Loucy (cell line): ENCODE measurements at regions not wholly inside any gene's neighbourhood (a gene's known extent, or its start where the extent isn't known, plus 50 kb on each side); places are given as distances from the start of the nearest gene placed in this dataset.

Source experiments
- H2AFZ ChIP-seq: fragments of 200-600 bp; sonication (generic); 2 replicates; pipeline ENCODE4 v1.6.0; 2016; ENCODE audit warnings: antibody characterized with exemption, mild to moderate bottlenecking, low read length, moderate library complexity
- H3F3A ChIP-seq: fragments of 200-600 bp; 2 replicates; pipeline ENCODE4 v1.6.0; 2016; ENCODE audit warnings: antibody characterized with exemption, low read depth, mild to moderate bottlenecking
- H3K27me3 ChIP-seq: fragments of 200-600 bp; sonication (generic); 2 replicates; pipeline ENCODE4 v1.6.1; 2014; ENCODE audit warnings: low read length, mild to moderate bottlenecking; ENCODE audit not compliant: insufficient read depth, poor library complexity, severe bottlenecking
- H3K36me3 ChIP-seq: fragments of 200-600 bp; sonication (generic); 2 replicates; pipeline ENCODE4 v1.6.1; 2016; ENCODE audit warnings: low read length; ENCODE audit not compliant: insufficient read depth
- H3K4me1 ChIP-seq: fragments of 200-600 bp; sonication (generic); 2 replicates; pipeline ENCODE4 v1.5.1; 2014; ENCODE audit warnings: low read length, mild to moderate bottlenecking; ENCODE audit not compliant: insufficient read depth, poor library complexity, severe bottlenecking
- H3K4me2 ChIP-seq: fragments of 200-600 bp; sonication (generic); 2 replicates; pipeline ENCODE4 v1.6.0; 2014; ENCODE audit warnings: antibody characterized with exemption, low read length, low read depth, mild to moderate bottlenecking; ENCODE audit not compliant: poor library complexity, severe bottlenecking
- H3K4me3 ChIP-seq: fragments of 200-600 bp; sonication (generic); 2 replicates; pipeline ENCODE4 v1.5.1; 2014; ENCODE audit warnings: low read length, mild to moderate bottlenecking, mixed read lengths; ENCODE audit not compliant: poor library complexity, severe bottlenecking
- H3K79me2 ChIP-seq: fragments of 200-600 bp; sonication (generic); 2 replicates; pipeline ENCODE4 v1.6.1; 2014; ENCODE audit warnings: low read length; ENCODE audit not compliant: insufficient read depth
- H3K9ac ChIP-seq: fragments of 200-600 bp; sonication (generic); 2 replicates; pipeline ENCODE4 v1.6.0; 2014; ENCODE audit warnings: mild to moderate bottlenecking, low read depth, low read length, moderate library complexity; ENCODE audit not compliant: poor library complexity, severe bottlenecking
- H3K9me2 ChIP-seq: fragments of 200-600 bp; sonication (generic); replicated peaks from 2 replicates; pipeline ENCODE4 v1.6.1; 2016; ENCODE audit warnings: low read depth, low read length, mixed read lengths
- H3K9me3 ChIP-seq: fragments of 200-600 bp; sonication (generic); 2 replicates; pipeline ENCODE4 v1.6.1; 2014; ENCODE audit warnings: mild to moderate bottlenecking, antibody characterized with exemption, low read length, low read depth; ENCODE audit not compliant: insufficient read depth
- H4K20me1 ChIP-seq: fragments of 200-600 bp; sonication (generic); 2 replicates; pipeline ENCODE4 v1.6.0; 2014; ENCODE audit warnings: antibody characterized with exemption, low read length, mild to moderate bottlenecking; ENCODE audit not compliant: insufficient read depth, poor library complexity, severe bottlenecking
- EZH2phosphoT487 ChIP-seq: fragments of 200-600 bp; IDR thresholded peaks from 2 replicates; pipeline ENCODE4 v1.6.1; 2018; ENCODE audit warnings: antibody characterized with exemption, mild to moderate bottlenecking, moderate library complexity, borderline replicate concordance
- TF ChIP-seq, protein P1 (sequence below): fragments of 200-600 bp; sonication (generic); conservative IDR thresholded peaks from 2 replicates; pipeline ENCODE4 v1.5.1; 2014; ENCODE audit warnings: mild to moderate bottlenecking, antibody characterized with exemption, low read length

DNA sequence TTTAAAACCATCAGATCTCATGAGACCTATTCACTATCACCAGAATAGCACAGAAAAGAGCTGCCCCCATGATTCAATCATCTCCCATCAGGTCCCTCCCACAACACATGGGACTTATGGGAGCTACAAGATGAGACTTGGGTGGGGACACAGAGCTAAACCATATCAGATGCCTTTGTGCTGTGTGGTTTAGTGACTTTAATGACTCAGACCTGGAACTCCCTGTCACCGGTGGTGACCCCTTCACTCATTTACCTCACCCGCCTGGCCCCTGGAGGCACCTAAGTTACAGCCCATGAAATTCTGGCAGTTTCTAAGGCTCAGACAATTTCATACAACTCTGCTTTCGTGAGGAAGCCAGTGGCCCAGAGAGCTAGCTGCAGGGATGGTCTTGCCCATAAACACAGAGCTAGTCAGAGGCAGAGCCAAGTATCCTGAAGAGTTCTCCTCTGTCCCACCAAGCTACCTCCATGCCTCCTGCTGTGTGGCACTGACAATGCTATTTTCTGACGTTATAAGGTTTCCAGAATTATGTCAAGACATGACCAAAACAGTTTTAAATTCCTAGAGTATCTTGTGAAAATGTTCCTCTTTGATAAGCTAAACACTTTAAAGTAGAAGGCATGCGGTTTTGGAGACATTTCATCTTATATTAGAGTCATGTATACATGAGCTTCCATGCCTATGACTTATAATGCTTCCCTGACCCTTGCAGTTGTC lies 231.1 kb upstream of the IL12A start:
- no peak overlapping the region for H3K9ac ChIP-seq
- H3F3A ChIP-seq = no peaks in the 10 kb centered on the region
- no peak overlapping the region for H3K4me3 ChIP-seq
- H4K20me1 ChIP-seq = no peaks in the 10 kb centered on the region
- H2AFZ ChIP-seq = no peak overlapping the region
- no peak overlapping the region for H3K4me2 ChIP-seq
- TF ChIP-seq, protein P1, sequence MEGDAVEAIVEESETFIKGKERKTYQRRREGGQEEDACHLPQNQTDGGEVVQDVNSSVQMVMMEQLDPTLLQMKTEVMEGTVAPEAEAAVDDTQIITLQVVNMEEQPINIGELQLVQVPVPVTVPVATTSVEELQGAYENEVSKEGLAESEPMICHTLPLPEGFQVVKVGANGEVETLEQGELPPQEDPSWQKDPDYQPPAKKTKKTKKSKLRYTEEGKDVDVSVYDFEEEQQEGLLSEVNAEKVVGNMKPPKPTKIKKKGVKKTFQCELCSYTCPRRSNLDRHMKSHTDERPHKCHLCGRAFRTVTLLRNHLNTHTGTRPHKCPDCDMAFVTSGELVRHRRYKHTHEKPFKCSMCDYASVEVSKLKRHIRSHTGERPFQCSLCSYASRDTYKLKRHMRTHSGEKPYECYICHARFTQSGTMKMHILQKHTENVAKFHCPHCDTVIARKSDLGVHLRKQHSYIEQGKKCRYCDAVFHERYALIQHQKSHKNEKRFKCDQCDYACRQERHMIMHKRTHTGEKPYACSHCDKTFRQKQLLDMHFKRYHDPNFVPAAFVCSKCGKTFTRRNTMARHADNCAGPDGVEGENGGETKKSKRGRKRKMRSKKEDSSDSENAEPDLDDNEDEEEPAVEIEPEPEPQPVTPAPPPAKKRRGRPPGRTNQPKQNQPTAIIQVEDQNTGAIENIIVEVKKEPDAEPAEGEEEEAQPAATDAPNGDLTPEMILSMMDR = no peak
- no peak for TF ChIP-seq EZH2phosphoT487
- H3K36me3 ChIP-seq = no peaks in the 10 kb centered on the region
- H3K27me3 ChIP-seq = no peaks in the 10 kb centered on the region
- H3K9me3 ChIP-seq = no peaks in the 10 kb centered on the region
- no peaks in the 10 kb centered on the region for H3K79me2 ChIP-seq
- H3K4me1 ChIP-seq = no peaks in the 10 kb centered on the region
- no peaks in the 10 kb centered on the region for H3K9me2 ChIP-seq

DNA sequence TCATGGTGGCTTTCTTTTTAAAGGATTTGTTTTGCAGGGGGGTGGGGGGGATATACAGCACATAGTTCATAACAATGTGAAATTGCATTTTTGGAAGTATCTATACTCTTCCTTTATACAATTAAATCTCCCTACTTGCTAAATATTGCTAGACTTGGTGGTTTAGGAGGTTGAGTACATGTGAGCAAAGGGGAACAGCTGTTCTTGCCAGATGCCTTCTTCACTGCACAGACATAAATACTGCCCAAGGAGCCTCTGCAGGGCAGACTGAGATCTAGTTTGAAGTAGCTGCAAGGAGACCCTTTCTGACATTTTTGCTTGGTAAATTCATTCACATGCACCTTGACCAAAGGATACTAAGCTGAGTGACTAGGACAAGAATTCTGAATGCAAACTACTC lies 228.6 kb upstream of the IL12A start:
- no peaks in the 10 kb centered on the region for H3K9me2 ChIP-seq
- H3K4me1 ChIP-seq = no peaks in the 10 kb centered on the region
- H3K36me3 ChIP-seq = no peaks in the 10 kb centered on the region
- H3F3A ChIP-seq = no peaks in the 10 kb centered on the region
- H3K9me3 ChIP-seq = no peaks in the 10 kb centered on the region
- H3K9ac ChIP-seq = no peak overlapping the region
- no peak overlapping the region for H3K4me2 ChIP-seq
- H3K79me2 ChIP-seq = no peaks in the 10 kb centered on the region
- no peaks in the 10 kb centered on the region for H3K27me3 ChIP-seq
- no peak overlapping the region for H2AFZ ChIP-seq
- no peaks in the 10 kb centered on the region for H4K20me1 ChIP-seq
- TF ChIP-seq, protein P1 = no peak
- no peak for TF ChIP-seq EZH2phosphoT487
- H3K4me3 ChIP-seq = no peak overlapping the region

DNA sequence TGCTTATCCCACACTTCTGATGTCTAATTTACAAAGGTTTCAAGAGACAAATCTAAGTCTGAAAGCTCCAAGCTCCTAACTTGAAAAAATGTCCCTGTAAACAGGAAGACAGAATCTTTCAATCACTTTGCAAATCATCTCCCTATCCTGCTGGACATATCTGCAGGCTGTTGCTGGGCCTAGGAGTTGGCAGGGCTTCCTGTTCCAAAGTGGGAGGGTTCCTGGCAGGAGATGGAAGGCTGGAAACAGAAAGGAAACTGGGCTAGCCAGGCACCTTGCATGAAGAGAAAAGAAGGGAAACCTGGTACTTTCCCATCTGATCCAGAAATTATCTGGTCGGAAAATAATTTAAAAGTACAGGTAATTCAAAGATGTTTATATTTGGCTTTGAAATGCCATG lies 227.3 kb upstream of the IL12A start:
- H4K20me1 ChIP-seq = no peaks in the 10 kb centered on the region
- H3K9me3 ChIP-seq = no peaks in the 10 kb centered on the region
- no peaks in the 10 kb centered on the region for H3K27me3 ChIP-seq
- H3K9ac ChIP-seq = no peak overlapping the region
- H3K4me1 ChIP-seq = no peaks in the 10 kb centered on the region
- no peaks in the 10 kb centered on the region for H3K36me3 ChIP-seq
- H3K9me2 ChIP-seq = no peaks in the 10 kb centered on the region
- no peak overlapping the region for H2AFZ ChIP-seq
- H3K79me2 ChIP-seq = no peaks in the 10 kb centered on the region
- no peak overlapping the region for H3K4me2 ChIP-seq
- no peaks in the 10 kb centered on the region for H3F3A ChIP-seq
- H3K4me3 ChIP-seq = no peak overlapping the region
- TF ChIP-seq EZH2phosphoT487 = no peak
- TF ChIP-seq, protein P1 = no peak
